ENCODE measurements at regions not wholly inside any gene's neighbourhood (a gene's known extent, or its start where the extent isn't known, plus 50 kb on each side); places are given as distances from the start of the nearest gene placed in this dataset.

DNA sequence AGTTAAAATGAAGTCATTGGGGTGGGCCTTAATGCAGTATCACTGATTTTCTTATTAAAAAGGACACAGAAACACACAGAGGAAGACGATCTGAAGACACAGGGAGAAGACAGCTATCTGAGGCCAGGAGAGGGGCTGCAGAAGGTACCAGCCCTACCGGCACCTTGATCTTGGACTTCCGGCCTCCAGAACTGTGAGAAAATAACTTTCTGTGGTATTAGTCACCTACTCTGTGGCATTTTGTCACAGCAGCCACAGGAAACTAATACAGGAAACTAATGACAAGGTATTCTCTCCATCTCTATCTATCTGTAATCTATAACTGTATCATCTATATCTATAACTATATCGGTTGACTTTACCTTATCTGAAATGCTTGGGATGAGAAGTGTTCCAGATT lies 1149.5 kb downstream of the BCL11B start:
- TF ChIP-seq CTCF (IDR thresholded peaks at IDR 0.05) (no peak), POLR2A (IDR thresholded peaks at IDR 0.05) (no peak)
